ENCODE measurements at regions not wholly inside any gene's neighbourhood (a gene's known extent, or its start where the extent isn't known, plus 50 kb on each side); places are given as distances from the start of the nearest gene placed in this dataset.
"Not testable (repeated sequence)": the region's sequence is repeated elsewhere in the genome, so short reads cannot be mapped to it uniquely, and the experiment has no call there.

DNA sequence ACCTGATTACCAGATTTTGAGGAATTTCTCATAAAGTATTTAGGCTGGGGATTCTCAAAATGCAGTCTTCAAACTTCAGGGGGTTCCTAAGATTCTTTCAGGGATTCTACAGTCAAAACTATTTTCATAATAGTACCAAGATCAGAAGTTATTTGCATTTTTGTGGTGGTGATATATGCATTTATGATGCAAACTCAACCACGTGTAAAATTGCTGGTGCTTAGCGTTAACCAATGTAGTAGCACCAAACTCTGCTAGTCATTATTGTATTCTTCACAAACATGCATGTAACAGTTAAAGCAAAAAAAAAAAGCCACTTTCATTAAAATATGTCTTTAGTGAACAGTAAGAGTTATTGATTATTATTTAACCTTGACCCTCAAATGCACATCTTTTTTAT is 274.9 kb upstream of the DNAJC19 start:
- DNase-seq (ENCODE audit: low read depth), result no peak

DNA sequence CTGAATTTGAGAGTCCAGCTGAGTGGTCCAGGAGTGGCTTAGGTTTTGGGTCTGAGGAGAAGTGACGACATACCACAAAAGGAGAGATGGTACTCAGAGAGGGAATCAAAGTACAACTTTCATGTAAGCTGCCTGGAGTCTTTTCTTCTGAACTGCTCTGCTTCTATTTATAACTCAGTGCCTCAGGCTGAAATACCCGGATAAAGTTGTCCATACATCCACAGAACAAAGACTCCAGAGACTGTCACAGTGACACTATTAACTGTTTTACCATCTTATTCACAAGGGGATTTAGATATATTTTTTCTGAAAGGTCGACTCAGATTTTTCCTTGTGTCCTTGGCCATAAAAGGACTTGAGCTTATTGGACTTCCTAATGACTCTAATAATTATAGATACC is 264.3 kb upstream of the DNAJC19 start:
- DNase-seq (ENCODE audit: low read depth), result no peak

DNA sequence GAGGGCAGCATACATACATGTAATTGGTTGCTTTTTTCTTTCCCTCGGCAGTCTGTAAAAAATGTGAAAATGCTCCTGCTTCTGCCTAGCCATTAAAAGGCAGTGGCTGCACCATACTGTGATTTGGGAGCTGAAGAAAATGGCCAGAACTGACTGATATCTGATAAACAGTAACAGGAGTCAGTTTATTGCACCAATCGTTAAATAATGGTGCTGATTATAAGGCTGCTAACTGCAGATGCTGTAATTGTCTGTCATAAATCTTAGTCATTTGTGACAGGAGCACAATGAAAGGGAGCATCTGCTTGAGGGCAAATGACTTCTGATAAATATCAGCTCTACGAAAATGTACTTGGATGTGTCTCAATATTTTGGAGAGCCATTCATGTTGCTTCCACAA is 263.1 kb upstream of the DNAJC19 start:
- DNase-seq (ENCODE audit: low read depth), result no peak

DNA sequence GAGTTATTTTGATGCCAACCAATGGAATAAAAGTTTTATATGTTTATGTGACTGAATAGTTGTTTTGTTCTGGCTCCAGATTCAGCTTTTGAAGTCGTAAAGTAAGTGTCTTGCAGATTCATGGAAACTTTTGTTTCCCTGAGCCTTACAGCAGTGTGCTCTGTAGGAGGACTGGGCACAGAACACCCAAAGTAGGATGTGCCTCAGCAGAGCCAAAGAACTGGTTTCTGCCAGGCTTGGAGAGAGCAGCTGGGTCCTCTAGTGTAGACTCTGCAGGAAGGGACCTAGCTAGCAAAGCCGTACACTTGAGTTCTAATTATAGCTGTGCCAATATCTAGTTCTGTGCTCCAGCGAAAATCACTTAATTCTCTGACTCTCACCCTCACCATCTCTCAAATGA is 261.2 kb upstream of the DNAJC19 start:
- no peak for DNase-seq (ENCODE audit: low read depth)

DNA sequence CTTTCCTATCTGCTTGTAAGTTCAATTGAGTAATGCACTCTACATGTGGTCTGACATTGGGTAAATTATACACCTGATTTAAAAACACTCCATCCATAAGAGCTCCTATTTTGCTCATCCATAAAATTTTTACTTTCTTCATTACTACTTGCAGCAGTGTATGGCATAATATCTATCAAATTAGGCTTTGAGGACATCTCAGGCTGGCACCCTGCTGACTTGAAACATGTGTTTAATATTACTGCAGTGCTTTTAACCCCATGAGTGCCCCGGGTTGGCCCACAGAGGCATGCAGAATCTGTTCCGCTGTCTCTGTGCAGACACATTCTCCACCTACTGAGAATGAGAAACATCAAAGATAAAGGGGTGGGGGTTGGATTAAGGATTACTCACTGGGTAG is 249.9 kb upstream of the DNAJC19 start:
- DNase-seq (ENCODE audit: low read depth), result no peak

DNA sequence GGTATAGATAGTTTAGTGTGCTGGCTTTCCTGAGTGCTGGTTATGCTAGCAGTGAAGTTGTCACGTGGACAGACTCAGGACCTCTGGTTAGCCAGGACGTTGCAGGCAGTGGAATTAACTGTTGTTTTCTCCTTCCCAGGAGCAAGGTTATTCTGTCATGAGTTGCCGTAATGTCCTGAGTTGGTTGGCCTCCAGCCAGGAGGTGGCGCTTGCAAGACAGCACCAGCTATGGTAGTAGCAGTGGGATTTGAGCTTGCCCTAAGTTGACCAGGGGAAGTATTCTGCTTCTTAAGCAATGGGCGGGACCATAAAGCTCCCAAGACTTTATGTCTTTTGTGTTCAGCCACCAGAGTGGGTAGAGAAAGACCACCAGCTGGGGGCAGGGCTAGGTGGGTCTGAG is 240.7 kb upstream of the DNAJC19 start:
- no peak for DNase-seq (ENCODE audit: low read depth)

DNA sequence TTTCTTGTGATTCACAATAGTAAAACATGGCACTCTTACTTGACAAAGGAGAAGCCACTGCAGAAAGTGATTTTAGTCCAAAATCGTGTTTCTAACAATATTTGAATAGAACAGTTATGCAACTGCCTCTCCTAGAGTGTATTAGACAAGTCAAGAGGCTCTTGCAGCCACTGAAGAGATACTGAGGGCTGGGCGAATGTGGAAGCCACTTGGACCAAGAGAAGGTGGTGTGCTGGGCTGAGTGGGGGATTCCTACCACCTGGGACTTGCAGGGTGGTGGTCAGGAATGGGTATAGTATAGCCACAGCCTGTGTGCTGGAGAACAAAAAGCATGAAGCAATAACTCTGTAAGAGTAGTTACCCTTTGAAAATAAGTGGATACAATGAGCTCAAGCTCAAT is 223.8 kb upstream of the DNAJC19 start:
- no peak for DNase-seq (ENCODE audit: low read depth)

DNA sequence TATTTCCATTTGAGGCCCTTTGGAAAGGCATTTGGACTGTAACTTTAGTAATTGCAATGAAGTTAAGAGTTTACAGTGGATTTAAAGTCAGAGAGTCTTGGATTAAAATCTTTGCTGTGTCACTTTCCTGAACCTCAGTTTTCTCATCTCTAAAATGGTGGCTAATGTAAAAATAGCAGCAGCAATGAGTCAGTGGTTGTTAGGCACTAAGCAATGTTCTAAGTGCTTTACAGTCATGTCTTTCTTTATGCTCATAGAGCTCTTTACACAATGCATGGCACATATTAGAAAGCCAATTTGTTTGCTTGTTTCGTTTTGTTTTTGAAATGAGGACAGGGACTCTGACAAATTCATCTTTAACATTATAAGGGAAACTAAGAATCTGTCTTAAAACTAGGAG is 222.7 kb upstream of the DNAJC19 start:
- no peak for DNase-seq (ENCODE audit: low read depth)

DNA sequence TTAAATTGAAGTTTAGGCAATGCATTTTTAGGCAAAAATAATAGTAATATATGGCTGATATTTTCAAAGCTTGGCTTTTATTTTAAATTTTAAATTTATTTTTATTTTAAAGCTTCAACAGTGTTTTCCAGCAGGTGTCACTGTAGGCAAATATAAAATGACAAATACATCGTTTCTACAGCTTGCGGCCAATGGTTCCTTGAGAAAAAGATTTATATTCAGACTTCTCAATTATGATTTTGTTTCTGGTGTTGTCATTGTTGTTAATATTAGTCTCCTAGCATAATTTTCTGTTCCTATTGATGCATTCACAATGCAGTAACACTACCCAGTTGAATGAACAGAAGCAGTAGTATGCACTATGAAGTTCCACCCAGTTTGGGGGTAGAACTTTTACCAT is 220.7 kb upstream of the DNAJC19 start:
- no peak for DNase-seq (ENCODE audit: low read depth)

DNA sequence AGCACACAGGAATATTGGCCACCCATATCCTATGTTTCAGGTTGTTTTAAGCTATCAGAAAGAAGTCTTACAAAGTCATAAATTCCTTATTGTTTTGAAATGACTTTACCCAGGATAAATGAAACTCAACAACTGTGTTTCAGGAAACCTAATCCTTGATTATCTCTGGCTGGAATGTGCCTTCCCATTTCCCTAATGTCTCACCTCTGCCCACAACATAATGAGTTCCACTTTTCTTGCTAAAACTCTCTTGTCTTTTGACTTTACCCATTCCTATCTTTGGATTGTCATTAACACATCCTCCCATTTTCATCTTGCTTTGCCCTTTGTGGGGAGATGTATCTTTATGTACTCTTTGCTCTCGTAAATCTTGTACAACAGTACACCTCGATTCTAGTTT is 200.0 kb upstream of the DNAJC19 start:
- no peak for DNase-seq (ENCODE audit: low read depth)

DNA sequence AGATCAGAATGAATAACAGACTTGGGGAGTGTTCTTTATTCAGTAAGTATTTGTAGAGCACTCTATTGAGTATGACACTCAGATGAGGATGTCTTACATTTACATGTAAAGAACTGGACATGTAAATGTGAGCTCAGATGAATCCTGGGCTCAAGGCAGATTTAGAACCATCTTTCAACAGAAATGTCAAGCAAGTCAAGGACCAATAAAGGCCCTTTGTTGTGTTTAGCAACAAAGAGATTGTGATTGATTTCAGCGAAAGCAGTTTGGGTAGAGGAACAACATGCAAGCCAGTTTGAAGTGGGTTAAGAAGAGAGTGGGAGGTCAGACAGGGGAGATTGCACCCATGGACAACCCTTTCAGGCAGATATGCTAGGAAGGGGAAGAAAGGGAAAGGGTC is 194.2 kb upstream of the DNAJC19 start:
- no peak for DNase-seq (ENCODE audit: low read depth)

DNA sequence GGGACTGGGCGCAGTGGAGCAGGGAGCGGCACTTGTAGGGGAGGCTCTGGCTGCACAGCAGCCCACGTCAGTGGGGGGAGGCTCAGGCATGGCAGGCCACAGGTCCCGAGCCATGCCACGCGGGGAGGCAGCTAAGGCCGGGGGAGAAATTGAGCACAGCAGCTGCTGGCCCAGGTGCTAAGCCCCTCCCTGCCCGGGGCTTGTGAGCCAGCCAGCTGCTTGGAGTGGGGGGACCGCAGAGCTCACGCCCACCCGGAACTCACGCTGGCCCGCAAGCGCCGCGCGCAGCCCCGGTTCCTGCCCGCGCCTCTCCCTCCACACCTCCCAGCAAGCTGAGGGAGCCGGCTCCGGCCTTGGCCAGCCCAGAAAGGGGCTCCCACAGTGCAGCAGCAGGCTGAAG is 193.5 kb upstream of the DNAJC19 start:
- DNase-seq (ENCODE audit: low read depth), result not testable (repeated sequence)

DNA sequence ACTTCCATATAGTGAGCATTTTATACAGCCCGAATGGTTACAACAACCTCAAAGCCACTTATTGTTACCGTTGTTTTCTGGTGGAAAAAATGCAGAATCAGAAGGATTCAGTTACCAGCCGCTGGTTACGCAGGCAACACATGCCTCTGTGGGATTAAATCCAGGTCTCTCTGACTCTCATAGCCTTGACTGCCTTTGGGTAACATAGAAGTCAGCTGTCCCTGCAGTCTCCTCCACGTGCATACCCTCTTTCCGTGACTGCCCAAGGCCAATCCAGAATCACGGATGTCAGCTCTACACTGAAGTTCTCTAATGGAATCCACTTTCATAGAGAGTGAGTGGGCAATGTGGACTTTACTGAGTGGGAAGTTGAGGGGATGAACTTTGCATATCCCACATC is 189.5 kb upstream of the DNAJC19 start:
- no peak for DNase-seq (ENCODE audit: low read depth)

DNA sequence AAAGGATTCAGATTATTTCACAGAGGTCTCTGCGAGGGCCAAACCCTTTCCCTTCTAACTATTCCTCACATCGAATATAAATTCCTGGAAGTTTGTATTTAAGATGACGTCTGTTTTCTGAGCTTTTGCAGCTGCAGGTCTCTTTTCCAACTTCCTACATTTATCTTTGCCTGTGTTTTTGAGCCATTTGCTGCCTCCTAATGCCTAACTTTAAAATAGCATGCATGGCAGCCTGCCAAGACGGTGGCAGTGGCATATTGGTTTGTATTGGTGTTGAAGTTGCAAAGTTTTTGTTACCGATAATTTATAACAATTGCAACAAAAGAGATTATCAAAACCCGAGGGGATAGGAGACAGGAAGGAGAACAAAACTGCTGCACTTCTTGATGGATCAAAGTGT is 187.1 kb upstream of the DNAJC19 start:
- DNase-seq (ENCODE audit: low read depth), result peak; percentile 5

DNA sequence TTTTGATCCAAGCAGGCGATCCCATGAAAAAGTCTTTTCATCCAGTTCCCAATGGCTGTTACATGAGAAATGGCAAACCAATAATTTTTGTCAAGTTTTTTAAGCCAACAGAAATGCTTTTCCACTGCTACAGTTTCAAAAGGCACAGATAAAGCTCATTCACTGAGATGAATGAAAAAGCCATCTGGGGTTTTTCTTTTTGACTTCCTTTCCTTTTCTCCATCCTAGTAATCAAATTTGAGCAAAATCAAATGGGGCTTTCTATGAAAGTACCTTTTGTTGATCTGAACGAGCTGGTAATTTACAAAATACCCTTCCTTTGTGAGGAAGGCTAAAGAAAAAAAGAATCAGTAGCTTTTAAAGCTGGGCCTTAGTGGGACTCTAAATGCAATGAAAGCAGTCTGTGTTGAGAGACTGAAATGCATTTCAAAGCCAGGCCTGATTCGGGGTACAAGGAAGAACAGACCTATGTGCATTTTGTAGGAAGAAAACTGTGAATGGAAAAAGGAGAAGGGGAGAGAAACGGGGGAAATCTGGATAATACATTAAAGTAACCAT is 185.2 kb upstream of the DNAJC19 start:
- no peak for DNase-seq (ENCODE audit: low read depth)

DNA sequence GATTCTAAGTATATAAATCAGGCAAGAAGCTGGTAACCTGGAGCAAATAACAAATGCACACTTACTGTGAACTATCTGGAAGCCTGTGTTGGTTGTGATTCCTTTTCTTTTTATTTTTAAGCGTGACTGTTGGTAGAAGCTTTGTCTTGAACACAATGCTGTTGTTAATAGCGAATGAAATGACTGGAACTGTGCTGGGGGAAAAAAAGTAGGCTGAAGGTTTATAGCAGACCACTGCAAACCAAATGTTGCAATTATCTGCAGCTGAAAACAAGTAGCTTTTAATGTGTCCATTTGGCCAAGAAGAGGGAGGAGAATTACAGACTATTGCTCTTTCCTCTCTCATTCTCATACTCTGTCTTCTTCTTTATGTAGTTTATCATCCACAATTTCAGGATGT is 184.5 kb upstream of the DNAJC19 start:
- DNase-seq (ENCODE audit: low read depth), result no peak

DNA sequence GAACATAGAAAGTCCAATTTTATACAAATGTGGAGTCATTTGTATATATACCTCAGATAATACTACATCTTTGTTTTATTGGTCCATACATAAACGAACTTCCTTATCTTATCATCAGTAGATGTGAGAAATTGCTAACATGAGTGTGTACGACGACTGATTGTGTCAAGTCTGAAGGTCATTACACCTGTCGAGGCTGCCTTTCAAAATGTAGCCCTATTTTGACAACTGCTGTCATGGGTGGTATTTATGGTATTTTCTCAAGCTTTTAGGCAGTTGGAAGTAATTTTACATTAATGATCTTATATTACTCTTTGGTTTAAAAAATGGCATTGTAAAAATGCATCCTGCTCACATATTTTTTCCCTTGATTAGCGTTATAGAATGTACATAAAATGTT is 183.7 kb upstream of the DNAJC19 start:
- no peak for DNase-seq (ENCODE audit: low read depth)

DNA sequence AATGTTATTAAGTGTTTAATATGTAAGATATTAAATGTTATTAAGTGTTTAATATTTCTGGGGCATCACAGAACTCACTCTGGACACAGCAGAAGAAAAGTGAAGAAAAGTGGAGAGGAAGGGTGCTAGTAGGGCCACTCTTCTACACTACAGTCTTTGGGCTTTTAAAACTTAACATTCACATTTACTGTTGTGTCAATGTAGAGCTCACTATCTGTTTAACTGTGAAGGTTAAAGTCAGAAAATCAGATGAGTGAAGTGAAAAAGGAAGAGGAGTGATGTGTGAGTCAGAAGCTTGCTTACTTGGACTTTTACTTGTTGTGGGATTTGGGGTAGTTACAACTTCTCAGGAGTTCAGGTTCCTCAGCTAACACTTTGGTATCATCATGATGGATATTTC is 145.3 kb upstream of the DNAJC19 start:
- no peak for DNase-seq (ENCODE audit: low read depth)

DNA sequence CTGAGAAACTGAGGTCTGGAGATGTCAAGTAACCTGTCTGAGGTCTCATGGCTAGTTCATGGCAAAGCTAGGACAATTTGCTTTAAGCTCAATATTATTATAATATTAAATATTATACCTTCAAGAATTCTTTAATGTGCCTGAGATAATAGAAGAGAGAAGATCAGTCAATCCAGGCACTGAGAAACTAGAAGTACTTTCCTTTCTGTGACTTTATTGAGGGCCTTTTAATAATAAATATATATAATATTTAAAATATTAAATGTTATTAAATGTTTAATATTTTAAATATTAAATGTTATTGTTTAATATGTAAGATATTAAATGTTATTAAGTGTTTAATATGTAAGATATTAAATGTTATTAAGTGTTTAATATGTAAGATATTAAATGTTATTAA is 144.3 kb upstream of the DNAJC19 start:
- DNase-seq (ENCODE audit: low read depth), result no peak

DNA sequence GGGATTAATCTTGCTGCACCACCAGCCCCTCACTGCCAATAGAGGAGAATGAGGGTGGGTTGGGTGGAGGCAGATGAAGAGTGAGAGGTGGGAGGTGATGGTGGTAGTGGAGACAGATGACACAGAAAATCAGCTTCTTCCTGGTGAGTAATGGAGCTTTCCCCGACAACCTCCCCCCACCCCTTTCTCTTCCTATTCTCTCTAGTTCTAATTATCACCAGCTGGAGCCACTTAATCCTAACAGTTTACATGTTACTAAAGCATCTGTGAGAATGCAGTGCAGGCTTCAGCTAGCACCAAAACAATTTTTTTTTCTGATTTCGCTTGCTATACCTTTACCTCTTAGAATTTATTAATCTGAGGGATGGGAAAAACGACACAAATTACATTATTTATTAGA is 116.1 kb upstream of the DNAJC19 start:
- no peak for DNase-seq (ENCODE audit: low read depth)

DNA sequence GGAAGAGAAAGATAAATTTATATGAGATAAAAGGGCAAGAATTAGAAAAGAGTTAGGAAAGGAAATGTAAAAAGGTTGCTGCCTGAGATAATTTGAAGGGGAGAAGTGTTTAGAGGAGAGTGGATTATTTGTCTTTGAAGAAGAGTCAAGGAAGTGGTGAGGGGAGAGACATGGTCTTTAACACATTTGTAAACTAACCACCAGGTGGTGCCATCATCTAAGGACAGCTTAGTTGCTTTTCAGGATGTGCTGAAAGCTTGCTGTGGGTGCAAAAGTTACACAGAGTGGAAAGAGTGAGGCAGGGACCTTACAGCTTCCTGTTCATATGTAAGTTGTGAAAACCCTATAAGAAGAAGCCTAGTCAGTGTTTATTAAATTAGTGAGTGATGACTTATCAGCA is 114.1 kb upstream of the DNAJC19 start:
- no peak for DNase-seq (ENCODE audit: low read depth)

DNA sequence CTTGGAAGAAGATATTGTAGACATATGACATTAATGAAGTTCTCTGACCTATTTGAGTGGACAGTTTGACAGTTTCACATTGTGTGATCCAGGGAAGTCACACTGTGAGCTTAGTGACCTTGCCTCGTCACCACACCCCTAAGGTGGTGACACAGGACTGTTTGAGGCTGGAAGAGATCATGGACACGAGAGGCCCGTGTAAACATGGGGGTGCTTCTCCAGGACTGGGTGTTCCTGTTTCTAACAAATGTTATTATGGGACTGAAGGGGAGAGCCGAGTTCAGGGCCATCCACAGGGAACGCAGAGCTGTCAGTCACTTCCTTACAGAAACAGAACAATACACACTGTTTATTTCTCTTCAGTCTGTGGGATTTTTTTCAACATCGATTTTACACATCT is 96.5 kb upstream of the DNAJC19 start:
- no peak for DNase-seq (ENCODE audit: low read depth)

DNA sequence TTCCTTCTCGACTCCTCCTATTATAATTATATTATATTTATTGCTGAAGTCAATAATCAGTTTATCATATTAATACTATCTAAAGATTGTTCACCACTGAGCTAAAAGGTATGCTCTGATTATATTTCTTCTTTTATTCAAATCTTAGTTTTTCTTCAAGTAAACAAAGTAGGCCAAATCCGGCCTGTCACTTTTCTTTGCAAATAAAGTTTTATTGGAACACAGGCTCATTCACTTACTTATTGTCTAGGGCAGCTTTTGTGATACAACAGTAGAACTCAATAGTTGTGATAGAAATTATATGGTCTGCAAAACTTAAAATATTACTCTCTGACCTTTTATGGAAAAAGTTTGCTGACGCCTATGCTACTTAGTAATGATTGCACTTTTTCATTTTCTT is 92.4 kb upstream of the DNAJC19 start:
- DNase-seq (ENCODE audit: low read depth), result no peak

DNA sequence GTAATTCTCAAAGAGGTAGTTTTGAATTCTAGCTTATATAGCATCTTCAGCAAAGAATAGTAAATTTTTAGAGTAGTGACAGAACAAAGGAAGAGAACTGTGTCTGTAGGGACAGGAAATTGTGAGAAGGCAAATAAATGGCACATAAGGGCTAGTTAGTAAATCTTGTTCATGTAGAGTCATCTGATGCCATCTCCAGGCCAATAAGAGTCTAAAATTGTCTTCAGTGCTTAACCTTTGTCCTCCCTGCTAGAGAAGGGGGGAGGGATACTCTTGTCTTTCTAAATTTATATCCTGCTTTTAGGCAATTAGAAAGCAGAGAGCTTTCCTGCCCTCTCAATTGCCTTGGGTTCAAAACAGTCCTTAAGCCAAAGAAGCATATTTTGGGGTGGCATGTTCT is 87.0 kb upstream of the DNAJC19 start:
- no peak for DNase-seq (ENCODE audit: low read depth)

DNA sequence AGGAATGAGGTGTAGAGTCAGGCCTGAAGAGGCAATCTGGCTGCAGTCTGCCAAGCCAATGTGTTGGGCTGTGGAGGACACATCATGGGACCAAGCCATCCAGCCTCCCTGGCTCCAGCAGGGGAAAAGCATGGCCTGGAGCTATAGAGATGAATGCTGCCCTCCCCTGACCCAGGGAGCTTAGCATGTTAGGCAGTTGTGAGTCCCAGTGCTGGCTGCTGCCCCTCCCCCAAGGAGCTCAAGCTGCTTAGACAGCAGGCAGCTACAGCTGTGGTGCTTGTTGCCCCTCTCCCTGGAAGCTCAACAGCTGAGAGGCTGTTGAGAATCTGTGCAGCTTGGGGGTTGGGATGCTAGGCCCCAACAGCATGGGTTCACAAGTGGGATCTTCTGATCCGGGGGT is 85.6 kb upstream of the DNAJC19 start:
- DNase-seq (ENCODE audit: low read depth), result no peak

Data from EH (cell line).